AG04449 (cell line): ENCODE measurements at regions not wholly inside any gene's neighbourhood (a gene's known extent, or its start where the extent isn't known, plus 50 kb on each side); places are given as distances from the start of the nearest gene placed in this dataset.

Source experiments
- CTCF ChIA-PET: fragments of 350-600 bp; formaldehyde crosslinking; extraction: SDS; loops from one replicate; lab custom pipeline; 2021; ENCODE audit warnings: antibody characterized with exemption; lab: Yijun Ruan, JAX
- POLR2A ChIA-PET: fragments of 400-600, 350-600 bp; formaldehyde crosslinking; extraction: SDS; loops from one replicate; lab custom pipeline; 2020; ENCODE audit warnings: antibody characterized with exemption, inconsistent platforms; lab: Yijun Ruan, JAX
- DNase-seq: peaks from one replicate; pipeline ENCODE4 v3.0.0-alpha.2; 2010; ENCODE audit warnings: low read depth, low spot score
- H3K4me3 ChIP-seq: 2 replicates; pipeline ENCODE4 v1.5.1; 2011; ENCODE audit warnings: low read depth, mild to moderate bottlenecking, control low read depth, low read length
- CTCF ChIP-seq: IDR thresholded peaks from one replicate; pipeline ENCODE4 v1.5.1; 2011; ENCODE audit warnings: mild to moderate bottlenecking, moderate library complexity, low read length, control low read depth, inconsistent platforms; ENCODE audit not compliant: insufficient read depth; ENCODE audit errors: missing control alignments

- no peak for TF ChIP-seq CTCF
- POLR2A ChIA-PET: no interaction called here
- no peak overlapping the region for H3K4me3 ChIP-seq
- DNase-seq: no peak
- CTCF ChIA-PET: no interaction called here
These were observed 546.5 kb upstream of the GALNTL6 start for GRCh38 chr4:171266671-171267070.

- CTCF ChIA-PET: no interaction called here
- TF ChIP-seq CTCF: no peak
- POLR2A ChIA-PET: no interaction called here
- no peak for DNase-seq
- no peak overlapping the region for H3K4me3 ChIP-seq
These were observed 547.9 kb upstream of the GALNTL6 start for GRCh38 chr4:171265190-171265818.

- ChIA-PET POLR2A (no interaction called here), CTCF (no interaction called here)
- no peak for DNase-seq
- TF ChIP-seq CTCF: no peak
- no peak overlapping the region for H3K4me3 ChIP-seq
These were observed 557.0 kb upstream of the GALNTL6 start for GRCh38 chr4:171256223-171256622.

- CTCF ChIA-PET: no interaction called here
These were observed 566.3 kb upstream of the GALNTL6 start for GRCh38 chr4:171246948-171247347.

GRCh38 chr4:171242831-171243230, 570.4 kb upstream of the GALNTL6 start:
- TF ChIP-seq CTCF: no peak
- H3K4me3 ChIP-seq: no peak overlapping the region
- ChIA-PET POLR2A (no interaction called here), CTCF (no interaction called here)
- no peak for DNase-seq

More at GRCh38 chr4:171246948-171247347, 566.3 kb upstream of the GALNTL6 start:
- no peak overlapping the region for H3K4me3 ChIP-seq
- no peak for TF ChIP-seq CTCF
- DNase-seq: no peak
- POLR2A ChIA-PET: no interaction called here

GRCh38 chr4:171239196-171239595, 574.0 kb upstream of the GALNTL6 start:
- POLR2A ChIA-PET: no interaction called here
- no peak for DNase-seq
- TF ChIP-seq CTCF: no peak
- H3K4me3 ChIP-seq: no peak overlapping the region
- CTCF ChIA-PET: no interaction called here
